NCI-H526 treated with DMSO at 0.1 percent for 48 hours (cell line): ENCODE measurements at regions not wholly inside any gene's neighbourhood (a gene's known extent, or its start where the extent isn't known, plus 50 kb on each side); places are given as distances from the start of the nearest gene placed in this dataset.
"Not testable (repeated sequence)": the region's sequence is repeated elsewhere in the genome, so short reads cannot be mapped to it uniquely, and the experiment has no call there.

Source experiments
- DNase-seq: peaks from one replicate; lab custom pipeline; 2025; lab: John Stamatoyannopoulos, UW

DNA sequence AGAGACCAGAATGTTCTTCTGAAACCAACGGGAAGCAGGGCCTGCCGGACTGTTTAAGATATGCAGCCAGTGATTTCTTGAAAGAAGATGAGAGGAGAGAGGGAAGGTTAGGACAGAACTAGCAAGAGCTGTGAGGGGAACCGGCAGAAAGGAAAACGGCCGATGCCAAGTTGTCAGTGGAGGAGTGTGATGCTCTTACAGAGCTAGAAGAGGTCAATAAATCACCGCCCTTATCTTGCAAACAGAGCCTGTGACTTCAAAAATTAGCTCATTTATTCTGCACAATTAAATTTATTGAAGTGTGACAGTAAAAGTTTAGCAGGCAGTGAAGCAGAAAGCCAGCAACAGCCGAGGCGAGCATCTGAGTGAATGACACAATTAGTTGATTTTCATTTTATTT, 509.5 kb upstream of the ID4 start:
- peak; percentile 60 for DNase-seq

DNA sequence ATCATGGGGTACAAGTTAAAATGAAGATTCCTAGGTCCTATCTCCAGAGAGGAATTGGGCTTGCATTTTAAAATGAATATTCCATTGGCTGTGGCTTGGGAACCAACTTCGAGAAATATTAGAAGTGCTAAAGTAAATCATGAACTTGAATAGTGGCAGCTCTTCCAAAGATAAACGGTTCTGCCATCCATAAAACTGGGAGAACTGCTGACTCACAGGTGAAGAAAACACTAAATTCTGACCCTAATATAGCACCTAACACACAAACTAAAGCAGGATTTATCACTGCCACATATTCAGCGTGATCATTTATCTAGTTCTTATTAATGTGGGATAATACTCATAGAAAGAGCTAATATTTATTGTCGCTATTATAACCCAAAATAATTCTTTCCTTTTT, 508.1 kb upstream of the ID4 start:
- DNase-seq = no peak

DNA sequence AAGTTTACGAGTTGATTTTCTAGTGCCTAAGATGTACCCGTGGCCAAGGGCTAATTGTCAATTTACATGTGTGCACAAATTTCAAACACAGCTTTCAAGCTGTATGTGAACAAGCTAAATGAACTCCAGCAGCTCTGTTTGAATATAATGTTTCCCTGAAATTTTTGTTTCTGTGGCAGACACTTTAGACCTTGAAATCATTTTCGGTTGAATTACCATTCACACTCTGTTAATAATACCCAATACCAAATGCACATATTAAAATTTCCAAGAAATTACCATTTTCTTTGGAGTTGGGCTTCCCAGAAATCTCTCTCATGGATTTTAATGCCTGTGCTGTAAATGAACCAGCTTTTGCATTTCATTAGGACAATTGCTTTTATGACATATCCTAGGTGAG, 506.1 kb upstream of the ID4 start:
- DNase-seq = no peak

DNA sequence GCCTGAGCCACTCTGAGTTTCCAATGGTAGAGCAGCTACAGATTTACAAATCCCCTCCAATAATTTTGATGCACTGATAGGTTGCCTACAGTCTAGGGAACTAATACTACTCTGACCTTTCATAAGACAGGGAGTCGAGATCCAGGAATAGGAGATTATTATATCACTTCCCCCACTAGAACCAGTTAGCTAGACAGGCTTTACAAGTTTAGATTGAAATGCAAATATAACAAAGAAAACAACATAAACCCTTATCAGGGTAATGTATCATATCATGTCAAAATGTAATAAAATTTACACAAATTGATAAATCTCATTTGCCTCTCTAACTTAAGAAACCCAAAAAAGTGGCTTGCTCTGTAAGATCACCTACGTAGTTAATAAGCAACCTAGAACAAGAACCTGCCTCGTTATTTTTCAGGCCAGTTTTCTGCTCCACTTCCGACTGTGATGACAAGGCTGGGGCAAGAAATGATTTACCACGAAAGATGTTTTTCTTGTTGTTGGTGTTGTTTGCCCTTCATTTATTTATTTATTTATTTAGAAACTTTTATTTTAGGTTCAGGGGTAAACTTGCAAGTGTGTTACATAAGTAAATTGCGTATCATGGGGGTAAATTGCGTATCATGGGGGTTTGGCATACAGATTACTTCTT, 504.2 kb upstream of the ID4 start:
- no peak for DNase-seq

DNA sequence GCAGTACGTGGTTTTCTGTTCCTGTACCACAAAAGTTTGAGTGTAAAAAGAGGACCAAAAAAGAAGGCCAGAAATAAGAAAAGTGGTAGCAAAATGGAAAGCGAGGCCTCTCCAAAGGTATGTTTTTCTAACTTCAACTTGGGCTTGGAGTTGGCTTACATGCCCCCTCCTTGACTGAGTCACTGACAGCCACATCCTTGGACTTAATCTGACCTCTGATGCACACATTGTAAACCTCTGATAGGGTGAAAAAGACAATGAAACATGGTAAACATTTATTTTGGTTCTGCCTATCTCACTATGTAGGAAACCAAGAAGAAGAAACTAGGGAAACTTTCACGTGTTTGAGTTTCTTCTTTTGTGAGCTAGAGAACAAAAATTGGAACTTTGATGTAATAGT, 503.2 kb upstream of the ID4 start:
- DNase-seq = no peak

DNA sequence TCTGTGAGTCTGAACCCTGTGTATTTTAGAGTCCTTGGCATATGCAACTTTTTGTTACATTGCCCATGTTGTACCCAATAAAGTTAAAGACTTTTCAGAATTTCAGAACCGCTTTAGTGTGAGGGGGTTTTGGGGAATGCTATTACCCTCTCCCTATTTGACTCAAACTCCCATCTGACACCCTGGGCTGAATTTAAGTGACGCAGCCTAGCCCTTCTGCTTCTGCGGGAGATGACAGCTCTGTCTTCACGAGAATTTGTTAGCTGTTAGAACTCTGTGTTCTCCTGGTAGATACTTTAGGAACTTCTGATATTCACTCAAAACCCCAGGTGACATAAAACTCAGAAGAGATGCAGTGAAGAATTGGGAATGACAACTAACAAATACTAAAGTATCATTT, 500.6 kb upstream of the ID4 start:
- no peak for DNase-seq

DNA sequence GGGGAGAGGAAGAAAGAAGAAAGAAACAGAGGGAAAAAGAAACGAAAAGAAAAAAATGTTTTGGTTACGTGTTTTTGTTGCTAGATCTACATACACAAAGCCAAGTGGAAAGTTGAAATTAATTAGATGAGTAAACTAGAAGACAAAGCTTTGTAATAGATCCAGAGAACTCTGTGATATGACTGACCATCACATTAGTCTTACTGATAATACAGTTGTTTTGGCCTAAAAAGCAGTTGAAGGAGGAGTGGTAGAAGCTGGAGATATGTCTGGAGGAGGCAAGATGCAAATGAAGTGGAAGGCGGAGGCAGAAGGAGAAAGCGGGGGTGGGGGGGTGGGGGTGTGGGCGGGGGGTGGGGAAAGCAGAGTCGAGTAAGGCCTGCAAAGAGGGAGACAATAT, 500.1 kb upstream of the ID4 start:
- DNase-seq = no peak

DNA sequence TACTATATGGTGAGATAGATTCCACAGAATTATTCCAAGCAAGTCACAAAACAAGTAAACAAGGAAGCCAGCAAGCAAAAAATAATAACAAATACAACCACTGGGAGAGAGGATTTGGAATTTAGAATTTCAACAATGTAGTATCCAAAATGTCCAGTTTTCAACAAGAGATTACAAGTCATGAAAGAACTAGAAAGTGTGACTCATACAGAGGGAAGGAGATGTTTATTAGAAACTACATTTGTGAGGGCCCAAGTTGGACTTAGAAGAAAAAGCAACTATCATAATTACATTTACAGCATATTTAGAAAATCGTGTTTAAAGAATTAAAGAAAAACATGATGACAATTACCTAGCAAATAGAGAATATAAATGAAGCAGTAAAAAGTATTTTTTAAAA, 494.6 kb upstream of the ID4 start:
- no peak for DNase-seq

DNA sequence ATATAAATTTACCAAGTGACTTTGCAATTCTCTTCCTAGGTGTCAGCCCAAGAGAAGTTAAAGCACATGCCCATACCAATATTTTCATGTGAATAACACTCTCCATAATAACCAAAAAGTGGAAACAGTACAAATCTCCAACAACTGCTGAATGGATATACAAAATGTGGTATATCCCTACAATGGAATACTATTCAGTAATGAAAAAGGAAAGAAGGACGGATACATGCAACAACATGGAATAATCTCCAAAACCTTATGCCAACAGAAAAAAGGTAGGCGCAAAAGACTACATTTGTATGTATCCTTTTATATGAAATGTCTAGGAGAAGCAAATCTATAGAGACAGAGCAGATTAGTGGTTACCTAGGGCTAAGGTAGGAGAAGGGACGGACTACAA, 487.7 kb upstream of the ID4 start:
- DNase-seq = no peak

DNA sequence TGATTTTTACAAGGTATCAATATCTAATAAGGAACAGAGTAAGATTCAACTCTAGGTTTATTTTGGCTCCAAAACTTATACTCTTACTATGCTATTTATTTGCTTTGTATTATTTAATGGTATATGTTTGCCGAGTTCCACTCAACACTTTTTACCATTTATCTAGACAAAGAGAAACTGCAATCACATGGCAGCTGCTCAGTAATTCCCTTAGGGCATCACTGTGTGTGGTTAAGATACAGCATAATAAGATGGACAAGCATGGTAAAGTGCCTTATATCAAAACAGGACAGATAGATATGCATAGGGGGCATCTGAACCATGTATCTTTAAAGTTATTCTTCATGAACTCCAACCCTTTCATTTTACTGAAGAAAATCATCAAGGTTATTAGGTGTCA, 483.0 kb upstream of the ID4 start:
- DNase-seq = no peak

DNA sequence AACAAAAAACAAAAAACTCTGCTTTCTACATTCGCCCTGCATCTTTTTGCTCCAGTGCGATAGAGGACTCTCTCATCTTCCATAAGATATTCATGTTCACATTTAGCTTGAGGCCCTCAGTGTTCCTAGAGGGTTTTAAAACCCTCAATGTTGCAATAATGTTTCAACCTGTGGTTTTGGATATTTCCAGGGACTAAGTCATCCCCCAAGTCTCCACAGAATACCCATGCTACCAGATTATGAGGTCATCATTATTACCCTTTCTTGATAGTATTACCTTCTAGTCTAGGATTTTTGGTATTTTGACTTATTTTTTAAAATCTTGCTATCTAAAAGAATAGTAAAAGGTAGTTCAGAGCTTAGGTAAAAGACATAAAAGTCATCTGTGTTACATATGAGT, 480.5 kb upstream of the ID4 start:
- DNase-seq = no peak

DNA sequence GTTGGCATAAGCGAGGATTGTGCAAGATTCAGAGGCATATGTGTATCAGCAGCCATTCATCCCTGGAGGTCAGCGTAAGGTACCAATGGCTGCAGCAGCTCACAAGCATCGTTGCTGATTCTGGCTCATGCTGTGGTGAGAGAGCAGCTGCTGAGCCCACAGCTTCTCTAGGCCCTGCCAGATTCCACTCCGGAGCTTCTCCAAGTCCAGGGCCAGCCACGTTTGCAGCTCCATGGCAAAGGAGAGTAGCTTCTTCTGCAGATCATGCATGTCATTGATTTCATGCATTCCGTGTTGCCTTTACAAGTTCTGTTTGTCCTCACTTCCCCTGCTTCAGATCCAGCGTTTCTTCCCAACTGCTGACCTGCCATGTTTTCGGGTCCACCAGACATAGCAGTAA, 474.8 kb upstream of the ID4 start:
- DNase-seq = no peak

DNA sequence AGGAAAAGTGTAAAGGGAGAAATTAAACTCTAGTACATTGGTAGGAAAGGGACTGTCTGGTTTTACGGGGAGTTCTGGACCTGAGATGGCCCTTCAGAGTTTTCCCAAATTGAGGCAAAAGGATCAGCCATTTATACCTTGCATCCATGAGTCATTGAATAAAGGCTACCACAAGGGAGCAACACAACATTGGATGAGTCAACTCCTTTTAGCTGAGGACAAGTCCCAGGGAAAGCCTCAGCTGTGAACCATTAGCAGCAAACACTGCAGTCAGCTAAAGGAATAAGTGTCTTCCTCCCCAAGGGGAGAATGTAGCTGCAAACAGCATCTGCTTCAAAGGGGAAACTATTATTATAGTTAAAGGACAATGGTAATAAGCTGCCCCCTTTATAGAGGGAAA, 468.7 kb upstream of the ID4 start:
- DNase-seq = no peak

DNA sequence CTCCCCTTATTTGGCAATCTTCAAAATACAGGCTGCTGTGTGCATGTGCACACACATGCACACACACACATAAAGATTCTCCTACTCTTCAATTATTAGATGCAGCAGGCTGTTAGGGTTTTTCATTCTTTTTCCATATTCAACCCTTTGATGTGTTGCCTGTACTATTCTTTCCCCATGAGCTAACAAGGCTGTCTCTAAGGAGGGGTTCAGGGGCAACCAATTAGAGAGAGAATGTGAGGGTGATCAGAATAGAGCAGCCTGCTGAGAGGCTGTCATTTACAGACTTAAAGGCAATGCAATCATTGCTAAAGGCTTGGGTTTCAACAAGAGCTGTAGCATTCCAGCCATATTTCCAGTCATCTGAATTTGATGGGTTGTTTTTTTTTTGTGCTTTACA, 467.4 kb upstream of the ID4 start:
- no peak for DNase-seq

DNA sequence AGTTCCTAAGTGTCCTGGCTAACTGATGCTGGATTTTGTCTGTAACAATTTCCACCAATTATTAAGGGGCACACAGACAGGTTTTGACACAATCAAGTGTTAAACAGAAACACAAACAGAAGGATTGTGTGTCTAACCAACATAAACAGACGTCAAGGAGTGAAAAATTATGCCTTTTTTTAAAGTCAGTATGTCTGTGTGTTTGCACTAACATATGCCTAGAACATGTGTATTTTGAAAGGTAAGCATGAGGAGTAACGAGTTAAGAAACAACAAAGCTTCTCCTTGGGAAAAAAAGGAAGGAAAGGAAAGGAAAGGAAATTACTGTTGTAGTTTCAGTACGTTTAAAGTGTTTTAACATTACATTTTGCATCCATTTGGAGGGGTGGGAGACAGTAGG, 466.3 kb upstream of the ID4 start:
- DNase-seq = no peak

DNA sequence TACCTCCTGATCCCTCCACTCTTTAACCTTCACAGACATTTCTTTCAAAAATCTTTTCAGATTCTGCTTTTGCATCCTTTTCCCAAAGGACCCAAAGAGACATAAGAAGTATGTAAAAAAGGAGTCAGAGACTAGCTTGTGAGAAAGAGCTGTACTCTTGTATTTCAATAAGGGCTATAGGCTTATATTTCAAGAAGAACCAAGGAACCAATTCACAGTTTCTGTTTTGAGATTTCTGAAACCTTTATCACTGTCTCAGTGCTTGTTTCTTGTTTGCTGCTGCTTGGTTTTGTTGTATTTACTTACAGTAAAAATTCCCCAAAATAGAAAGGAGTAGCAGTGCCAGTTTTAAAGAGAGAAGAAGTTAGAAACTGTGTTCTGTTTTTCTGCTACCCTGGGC, 461.6 kb upstream of the ID4 start:
- no peak for DNase-seq

DNA sequence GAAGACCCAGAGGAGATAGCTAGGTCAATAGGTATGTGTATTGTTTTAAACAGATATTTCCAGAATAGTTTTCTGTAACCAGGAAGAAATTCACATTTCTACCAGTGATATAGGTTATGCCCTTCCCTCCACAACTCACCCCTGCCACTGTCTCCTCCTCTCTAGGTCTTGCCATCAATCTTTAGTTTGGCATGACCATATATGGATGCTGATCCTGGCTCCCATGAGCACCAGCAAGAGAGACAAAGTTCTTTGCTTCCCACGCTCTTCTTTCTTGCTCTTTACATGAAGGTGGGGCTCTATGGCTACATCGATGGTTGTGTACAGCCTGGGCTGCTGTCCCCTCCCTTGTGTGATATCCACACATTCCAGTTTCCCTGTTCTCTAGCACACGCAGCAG, 459.4 kb upstream of the ID4 start:
- DNase-seq = no peak

DNA sequence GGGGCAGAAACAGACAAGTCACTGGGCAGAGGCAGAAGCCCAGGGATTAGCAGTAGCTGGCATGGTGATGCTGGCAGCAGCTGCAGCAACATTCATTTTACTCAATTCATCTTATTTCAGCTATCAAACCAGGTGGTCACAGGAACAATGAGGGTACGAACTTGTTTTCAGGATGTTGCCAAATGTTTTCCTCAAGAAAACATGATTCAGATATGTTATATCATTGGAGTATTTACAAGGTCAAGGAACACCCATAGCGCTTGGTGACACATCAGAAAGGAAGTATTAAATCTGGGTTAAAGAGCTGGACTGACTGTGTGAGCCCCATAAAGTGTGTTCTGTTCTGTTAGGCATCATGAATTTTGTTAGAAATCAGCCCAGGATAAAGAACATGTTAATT, 456.9 kb upstream of the ID4 start:
- DNase-seq = no peak

DNA sequence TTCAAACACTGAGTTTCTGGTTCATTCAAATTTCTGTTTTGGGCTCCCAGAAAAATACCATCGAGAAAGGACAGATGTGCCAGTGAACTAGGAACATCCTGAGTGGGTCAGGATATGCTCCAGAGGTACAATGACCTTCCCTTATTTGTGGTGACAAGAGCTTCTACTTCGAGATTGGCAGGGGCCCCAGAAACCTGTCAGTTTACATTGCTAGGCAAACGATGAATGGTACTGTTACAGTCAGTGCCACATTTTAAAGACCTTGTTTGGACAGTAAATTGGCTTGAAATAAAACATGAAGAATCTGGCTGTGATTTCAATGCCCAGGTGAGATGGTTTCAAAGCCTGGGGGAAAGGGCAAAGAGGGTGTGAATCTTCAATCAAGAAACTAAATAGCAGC, 454.5 kb upstream of the ID4 start:
- no peak for DNase-seq

DNA sequence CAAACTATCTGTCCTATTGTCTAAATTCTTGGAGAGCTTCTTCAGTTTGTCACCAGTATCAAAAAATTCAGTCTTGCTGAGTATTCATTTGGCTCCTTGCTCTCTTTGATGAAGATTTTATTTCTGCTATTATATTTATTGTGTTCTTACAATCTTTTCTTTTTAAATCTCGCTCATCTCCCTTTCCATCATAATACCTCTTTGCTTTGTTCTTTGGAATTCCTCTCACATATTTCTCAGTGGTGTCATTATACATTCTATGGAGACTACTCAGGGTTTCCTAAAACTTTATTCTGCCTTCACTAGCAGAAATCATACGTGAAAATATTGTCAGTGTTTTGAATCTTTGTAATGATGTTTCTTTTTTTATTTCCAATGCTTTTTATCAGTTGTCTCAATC, 445.2 kb upstream of the ID4 start:
- DNase-seq = no peak

DNA sequence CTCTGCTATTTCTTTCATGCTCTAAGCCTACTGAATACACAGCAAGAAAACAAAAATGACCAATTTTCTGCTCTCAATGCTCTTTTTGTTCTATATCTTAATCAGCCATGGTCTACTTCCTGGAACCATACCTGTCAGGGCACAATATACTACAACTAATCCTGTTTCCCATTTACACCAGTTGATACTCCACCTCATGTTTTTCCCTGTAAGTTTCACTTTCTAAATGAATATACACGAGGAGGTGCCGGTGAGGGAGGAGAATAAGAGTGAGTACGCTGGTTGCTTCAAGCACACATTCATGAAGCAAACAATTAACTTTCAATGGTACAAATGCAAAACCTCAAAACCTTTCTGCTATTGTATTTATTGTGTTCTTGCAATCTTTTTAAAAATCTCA, 443.1 kb upstream of the ID4 start:
- no peak for DNase-seq

DNA sequence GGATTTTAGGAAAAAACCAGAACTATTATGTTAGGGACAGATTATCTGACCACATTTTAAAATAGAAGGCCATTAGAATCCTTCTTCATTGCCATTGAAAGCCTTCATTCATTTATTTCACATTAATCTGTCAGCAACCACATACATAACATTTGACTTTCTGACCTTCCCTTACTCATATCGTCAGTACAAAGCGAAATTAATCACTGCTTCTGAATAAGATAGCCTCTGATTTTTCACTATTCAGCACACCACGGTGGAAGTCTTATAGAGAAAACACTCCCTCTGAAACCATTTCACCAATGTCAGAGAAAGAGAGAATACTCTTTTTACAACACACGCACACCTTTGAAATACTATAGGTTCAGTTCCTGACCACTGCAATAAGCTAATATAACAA, 442.5 kb upstream of the ID4 start:
- DNase-seq = no peak

DNA sequence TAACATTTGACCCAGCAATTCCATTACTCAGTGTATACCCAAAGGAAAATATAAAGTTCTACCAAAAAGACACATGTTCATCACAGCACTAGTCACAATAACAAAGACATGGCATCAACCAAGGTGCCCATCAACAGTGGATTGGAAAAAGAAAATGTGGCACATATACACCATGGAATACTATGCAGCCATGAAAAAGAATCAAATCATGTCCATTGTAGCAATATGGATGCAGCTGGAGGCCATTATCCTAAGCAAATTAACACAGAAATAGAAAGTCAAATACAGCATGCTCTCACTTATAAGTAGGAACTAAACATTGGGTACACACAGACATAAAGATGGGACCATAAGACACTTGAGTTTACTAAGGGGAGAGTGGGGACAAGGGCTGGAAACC, 441.9 kb upstream of the ID4 start:
- no peak for DNase-seq

DNA sequence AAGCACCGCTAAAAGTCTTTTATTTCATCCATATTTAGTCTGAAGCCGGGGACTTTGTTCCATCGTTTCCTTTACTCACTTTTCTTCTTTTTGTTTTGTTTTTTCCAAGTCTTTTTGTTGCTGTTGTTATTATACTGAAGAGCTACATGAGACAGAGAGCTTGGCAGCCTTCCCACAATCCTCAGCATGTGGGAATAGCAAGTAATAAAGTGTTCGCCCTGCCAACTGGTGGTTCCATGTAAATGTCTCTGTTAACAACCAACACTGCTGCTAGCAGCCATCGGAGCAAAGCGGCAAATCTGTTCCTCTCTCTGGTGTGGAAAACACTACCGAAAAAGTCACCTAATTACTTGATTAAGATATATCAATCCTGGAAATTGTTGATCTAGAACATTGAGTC, 437.8 kb upstream of the ID4 start:
- DNase-seq = no peak

DNA sequence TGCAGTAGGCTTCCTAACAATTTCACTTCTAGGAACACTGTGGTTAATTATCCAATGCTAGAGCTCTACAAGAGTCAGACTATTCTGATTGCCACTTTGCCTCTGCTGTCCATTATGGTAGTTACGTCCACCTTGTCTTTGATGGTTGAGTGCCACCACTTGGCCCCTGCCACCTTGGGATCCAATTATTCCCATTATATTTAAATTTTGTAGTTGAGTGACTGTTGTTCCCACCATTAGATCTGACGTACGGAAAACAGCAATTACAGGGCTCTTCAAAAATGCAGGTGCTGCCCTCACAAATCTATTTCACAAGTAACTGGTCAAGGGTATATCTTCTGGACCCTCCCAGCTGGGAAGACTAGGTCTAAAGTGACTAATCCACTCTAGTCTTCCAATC, 432.3 kb upstream of the ID4 start:
- not testable (repeated sequence) for DNase-seq
